Tibial artery (tissue), 4 donors: ENCODE measurements at regions not wholly inside any gene's neighbourhood (a gene's known extent, or its start where the extent isn't known, plus 50 kb on each side); places are given as distances from the start of the nearest gene placed in this dataset.
"Not testable (repeated sequence)": the region's sequence is repeated elsewhere in the genome, so short reads cannot be mapped to it uniquely, and the experiment has no call there.

Experiments used
- DNase-seq, 2 donors: peaks; one replicate each; pipeline ENCODE4 v3.0.0-alpha.2; 2019
- H3K27ac ChIP-seq, 2 donors: fragments of 200-600 bp; sonication (generic) in 1 of 2; 1 replicate in 1 of 2; 2 replicates in 1 of 2; pipeline ENCODE4 v1.5.1; 2018 to 2019; ENCODE audit warnings: mild to moderate bottlenecking in 1 of 2
- H3K27me3 ChIP-seq, 2 donors: fragments of 200-600 bp; sonication (generic) in 1 of 2; one replicate each; pipeline versions ENCODE4 v1.5.1 to v1.6.0; 2016 to 2019
- H3K36me3 ChIP-seq, 3 donors: fragments of 200-600 bp; sonication (generic) in 2 of 3; one replicate each; pipeline ENCODE4 v1.5.1; 2016 to 2019; ENCODE audit warnings: mild to moderate bottlenecking in 2 of 3
- H3K4me1 ChIP-seq, 4 donors: fragments of 200-600 bp; sonication (generic) in 2 of 4; 1 replicate in 3 of 4; 2 replicates in 1 of 4; pipeline ENCODE4 v1.5.1; 2016 to 2019
- H3K4me3 ChIP-seq, 2 donors: fragments of 200-600 bp; sonication (generic) in 1 of 2; 1 replicate in 1 of 2; 2 replicates in 1 of 2; pipeline ENCODE4 v1.5.1; 2018 to 2019; ENCODE audit warnings: mild to moderate bottlenecking in 2 of 2
- H3K9me3 ChIP-seq, 3 donors: fragments of 200-600 bp; sonication (generic) in 1 of 3; one replicate each; pipeline ENCODE4 v1.5.1; 2016 to 2019
- intact Hi-C: fragments of 100-400 bp; cut with DNase I; formaldehyde crosslinking; loops from one replicate; pipeline ENCODE4 v1.15.0; 2023; ENCODE audit warnings: low total_unique reads
- TF ChIP-seq, protein P1 (sequence below), 2 experiments: fragments of 200-600 bp in 1 of 2; fragments of 450-650 bp in 1 of 2; IDR thresholded peaks; one replicate each; pipeline ENCODE4 v1.5.1; 2017 to 2019; ENCODE audit warnings: antibody characterized with exemption in 2 of 2, mild to moderate bottlenecking in 1 of 2, moderate library complexity in 1 of 2

DNA sequence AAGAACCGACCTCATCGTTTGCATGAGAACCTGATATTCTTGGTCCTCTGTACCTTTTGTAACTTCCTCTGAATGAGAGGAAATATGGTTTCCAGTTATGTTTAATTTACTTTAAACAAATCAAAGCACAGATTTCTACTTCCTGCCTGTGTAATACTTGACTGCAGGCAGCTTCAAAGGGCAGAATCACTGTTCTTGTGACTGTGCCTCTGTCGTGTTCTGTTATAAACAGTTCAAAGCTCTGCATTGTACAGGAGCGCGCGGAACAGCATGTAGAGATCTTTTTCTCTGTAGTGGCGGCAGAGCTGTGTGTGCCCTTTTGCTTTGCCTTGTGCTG is 73.2 kb upstream of the CLDN5 start:
- TF ChIP-seq, protein P1, sequence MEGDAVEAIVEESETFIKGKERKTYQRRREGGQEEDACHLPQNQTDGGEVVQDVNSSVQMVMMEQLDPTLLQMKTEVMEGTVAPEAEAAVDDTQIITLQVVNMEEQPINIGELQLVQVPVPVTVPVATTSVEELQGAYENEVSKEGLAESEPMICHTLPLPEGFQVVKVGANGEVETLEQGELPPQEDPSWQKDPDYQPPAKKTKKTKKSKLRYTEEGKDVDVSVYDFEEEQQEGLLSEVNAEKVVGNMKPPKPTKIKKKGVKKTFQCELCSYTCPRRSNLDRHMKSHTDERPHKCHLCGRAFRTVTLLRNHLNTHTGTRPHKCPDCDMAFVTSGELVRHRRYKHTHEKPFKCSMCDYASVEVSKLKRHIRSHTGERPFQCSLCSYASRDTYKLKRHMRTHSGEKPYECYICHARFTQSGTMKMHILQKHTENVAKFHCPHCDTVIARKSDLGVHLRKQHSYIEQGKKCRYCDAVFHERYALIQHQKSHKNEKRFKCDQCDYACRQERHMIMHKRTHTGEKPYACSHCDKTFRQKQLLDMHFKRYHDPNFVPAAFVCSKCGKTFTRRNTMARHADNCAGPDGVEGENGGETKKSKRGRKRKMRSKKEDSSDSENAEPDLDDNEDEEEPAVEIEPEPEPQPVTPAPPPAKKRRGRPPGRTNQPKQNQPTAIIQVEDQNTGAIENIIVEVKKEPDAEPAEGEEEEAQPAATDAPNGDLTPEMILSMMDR (IDR thresholded peaks at IDR 0.05), result no peak
- peaks cover 0 to 21% of the 10 kb centered on the region in 2 donors for H3K27me3 ChIP-seq

DNA sequence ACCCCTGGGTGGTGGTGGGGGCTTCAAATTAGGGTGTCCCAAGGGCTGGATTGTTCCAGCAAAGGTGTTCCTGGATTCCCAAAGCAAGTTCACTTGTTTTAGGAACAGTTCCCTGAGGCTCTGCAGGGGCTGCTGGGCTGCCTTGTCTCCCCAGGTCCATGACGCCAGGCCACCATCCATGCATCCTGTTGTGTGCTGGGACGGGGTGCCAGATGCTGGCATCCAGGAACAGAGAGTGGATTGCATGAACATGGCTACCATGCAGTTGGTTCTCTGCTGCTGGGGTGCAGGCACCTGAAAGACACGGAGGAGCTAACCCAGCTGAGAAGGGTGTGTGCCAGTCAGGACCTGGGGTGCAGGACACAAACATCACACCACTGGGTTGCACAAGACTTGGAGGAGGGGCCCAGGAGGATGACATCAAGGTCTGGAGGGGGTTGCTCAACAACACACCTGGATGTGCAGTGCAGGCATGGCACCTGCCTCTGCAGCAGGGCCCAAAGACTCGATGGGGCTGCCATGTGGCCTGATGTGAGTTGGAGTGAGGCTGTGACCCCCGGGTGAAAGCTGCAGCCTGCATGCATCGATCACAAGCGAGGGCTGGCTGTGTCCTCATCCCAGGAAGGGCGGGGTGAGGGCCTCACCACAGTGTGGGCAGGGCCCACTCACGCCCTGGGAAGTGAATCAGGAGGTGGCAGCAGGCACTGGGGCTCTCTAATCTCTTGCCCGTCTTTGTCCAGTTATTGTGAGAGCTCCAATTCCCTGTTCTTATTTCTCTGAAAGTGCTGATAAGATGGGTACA is 74.0 kb upstream of the CLDN5 start:
- no peak for DNase-seq
- no peak overlapping the region for H3K4me3 ChIP-seq
- TF ChIP-seq, protein P1 (IDR thresholded peaks at IDR 0.05), result no peak
- H3K9me3 ChIP-seq, result no peaks in the 10 kb centered on the region
- peaks cover 0 to 15% of the 10 kb centered on the region in 2 donors for H3K27me3 ChIP-seq
- no peaks in the 10 kb centered on the region for H3K4me1 ChIP-seq
- intact Hi-C loops, result no loop called here
- H3K27ac ChIP-seq, result no peak overlapping the region
- no peaks in the 10 kb centered on the region for H3K36me3 ChIP-seq

More for the DNA sequence above, 73.2 kb upstream of the CLDN5 start:
- H3K4me3 ChIP-seq, result no peak overlapping the region
- no peak for DNase-seq
- H3K36me3 ChIP-seq, result no peaks in the 10 kb centered on the region
- no peak overlapping the region for H3K27ac ChIP-seq
- no peaks in the 10 kb centered on the region for H3K4me1 ChIP-seq
- H3K9me3 ChIP-seq, result no peaks in the 10 kb centered on the region
- intact Hi-C loops, result no loop called here

DNA sequence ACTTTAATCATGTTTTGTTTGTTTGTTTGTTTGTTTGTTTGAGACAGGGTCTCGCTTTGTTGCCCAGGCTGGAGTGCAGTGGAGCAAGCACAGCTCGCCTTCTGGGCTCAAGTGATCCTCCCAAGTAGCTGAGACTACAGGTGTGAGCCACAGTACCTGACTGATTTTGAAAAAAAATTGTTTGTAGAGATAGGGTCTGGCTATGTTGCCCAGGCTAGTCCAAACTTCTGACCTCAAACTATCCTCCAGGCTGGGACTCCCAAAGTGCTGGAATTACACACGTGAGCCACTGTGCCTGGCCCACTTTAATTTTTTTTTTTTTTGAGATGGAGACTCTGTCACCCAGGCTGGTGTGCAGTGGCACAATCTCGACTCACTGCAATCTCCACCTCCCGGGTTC is 74.8 kb upstream of the CLDN5 start:
- H3K27ac ChIP-seq, result no peak overlapping the region
- intact Hi-C loops, result no loop called here
- peaks cover 0 to 15% of the 10 kb centered on the region in 2 donors for H3K27me3 ChIP-seq
- TF ChIP-seq, protein P1 (IDR thresholded peaks at IDR 0.05), result no peak
- H3K4me1 ChIP-seq, result no peaks in the 10 kb centered on the region
- DNase-seq, result no peak
- no peak overlapping the region for H3K4me3 ChIP-seq
- H3K9me3 ChIP-seq, result no peaks in the 10 kb centered on the region
- H3K36me3 ChIP-seq, result no peaks in the 10 kb centered on the region

DNA sequence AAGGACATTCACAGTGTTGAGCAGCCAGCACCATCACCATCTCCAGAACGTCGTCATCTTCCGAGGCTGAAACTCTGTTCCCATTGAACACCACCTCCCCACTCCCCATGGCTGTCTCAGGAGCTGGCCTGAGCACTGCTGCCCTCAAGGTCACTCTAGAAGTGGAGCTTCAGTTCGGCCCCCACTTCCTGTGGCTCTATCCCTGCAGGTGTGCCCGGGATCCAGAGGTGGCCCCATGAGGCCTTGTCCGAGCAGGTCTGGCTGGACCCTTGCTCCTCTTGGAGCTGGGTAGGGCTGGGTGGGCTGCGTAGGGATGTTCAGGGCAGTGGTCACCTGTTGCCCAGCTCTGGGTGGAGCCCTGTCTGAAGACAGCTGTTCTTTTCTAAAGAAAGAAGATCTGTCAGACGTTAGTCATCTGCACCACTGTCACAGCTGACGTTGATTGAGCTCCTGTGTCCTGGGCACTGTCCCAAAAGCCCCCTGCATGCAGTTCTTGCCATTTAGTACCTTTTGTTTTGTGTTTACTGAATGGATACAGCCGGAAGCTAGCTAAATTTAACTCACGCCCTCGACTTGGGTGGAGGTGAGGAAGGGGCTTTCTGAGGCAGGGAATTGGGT is 75.5 kb upstream of the CLDN5 start:
- TF ChIP-seq, protein P1 (IDR thresholded peaks at IDR 0.05), result no peak
- Histone ChIP-seq H3K27me3 (peaks cover 0 to 15% of the 10 kb centered on the region in 2 donors), H3K9me3 (no peaks in the 10 kb centered on the region), H3K27ac (no peak overlapping the region), H3K36me3 (no peaks in the 10 kb centered on the region), H3K4me1 (no peaks in the 10 kb centered on the region), H3K4me3 (no peak overlapping the region)
- intact Hi-C loops, result no loop called here
- no peak for DNase-seq

DNA sequence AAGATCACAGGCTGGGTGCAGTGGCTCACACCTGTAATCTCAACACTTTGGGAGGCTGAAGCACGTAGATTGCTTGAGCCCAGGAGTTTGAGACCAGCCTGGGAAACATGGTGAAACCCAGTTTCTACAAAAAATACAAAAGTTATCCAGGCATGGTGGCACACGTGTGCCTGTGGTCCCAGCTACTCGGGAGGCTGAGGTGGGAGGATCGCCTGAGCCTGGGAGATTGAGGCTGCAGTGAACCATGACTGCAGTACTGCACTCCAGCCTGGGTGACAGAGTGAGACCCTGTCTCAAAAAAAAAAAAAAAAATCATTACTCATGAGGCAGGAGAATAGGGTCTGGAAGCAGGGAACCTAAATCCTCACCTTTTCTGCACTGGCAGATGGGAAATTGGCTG is 79.1 kb upstream of the CLDN5 start:
- intact Hi-C loops, H3K36me3 ChIP-seq, DNase-seq, H3K4me1 ChIP-seq, H3K9me3 ChIP-seq, H3K27ac ChIP-seq, H3K4me3 ChIP-seq: not testable (repeated sequence)
- H3K27me3 ChIP-seq, result peaks cover 0 to 31% of the 10 kb centered on the region in 2 donors

DNA sequence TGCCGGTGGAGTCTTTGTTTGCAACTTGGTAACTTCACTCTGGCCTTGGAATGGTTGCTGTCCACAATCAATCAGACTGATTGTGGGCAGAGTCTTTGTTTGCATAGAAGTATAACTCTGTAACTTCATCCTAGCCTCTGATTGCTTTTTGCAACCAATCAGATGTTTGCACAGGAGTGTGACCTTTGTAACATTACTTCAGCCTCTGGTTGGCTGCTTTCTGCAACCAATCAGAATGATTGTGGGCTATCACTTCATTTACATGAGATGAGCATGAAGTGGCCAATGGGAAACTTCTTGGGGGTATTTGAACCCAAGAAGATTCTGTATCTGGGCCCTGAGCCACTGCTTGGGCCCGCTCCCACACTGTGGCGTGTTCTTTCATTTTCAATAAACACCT is 79.6 kb upstream of the CLDN5 start:
- H3K4me1 ChIP-seq, result no peaks in the 10 kb centered on the region

More for the DNA sequence above, 79.6 kb upstream of the CLDN5 start:
- Histone ChIP-seq H3K4me3 (no peak overlapping the region), H3K36me3 (no peaks in the 10 kb centered on the region), H3K27ac (no peak overlapping the region), H3K27me3 (peaks cover 0 to 33% of the 10 kb centered on the region in 2 donors), H3K9me3 (no peaks in the 10 kb centered on the region)
- TF ChIP-seq, protein P1 (IDR thresholded peaks at IDR 0.05), result no peak
- no peak for DNase-seq
- intact Hi-C loops, result no loop called here
